ENCODE measurements at regions not wholly inside any gene's neighbourhood (a gene's known extent, or its start where the extent isn't known, plus 50 kb on each side); places are given as distances from the start of the nearest gene placed in this dataset.

DNA sequence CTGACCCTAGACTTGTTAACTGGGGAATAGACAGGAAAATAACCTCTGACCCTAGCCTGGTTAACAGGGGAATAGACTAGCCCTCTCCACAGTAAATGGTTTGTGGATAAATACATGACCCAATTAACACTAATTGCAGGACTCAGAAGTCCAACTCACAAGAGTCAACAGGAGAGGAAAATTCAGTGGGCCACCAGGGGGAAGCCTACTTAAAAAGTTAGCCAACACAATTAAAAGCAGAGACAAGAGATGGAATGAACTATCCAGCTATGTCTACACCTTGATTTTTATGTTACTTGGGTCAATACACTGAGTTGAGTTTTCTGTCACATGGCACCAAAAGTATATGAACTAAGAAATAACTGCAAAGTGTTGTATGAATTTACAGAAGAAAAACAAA is 158.8 kb upstream of the SLC39A10 start:
- DNase-seq (ENCODE audit: low read depth), result no peak

DNA sequence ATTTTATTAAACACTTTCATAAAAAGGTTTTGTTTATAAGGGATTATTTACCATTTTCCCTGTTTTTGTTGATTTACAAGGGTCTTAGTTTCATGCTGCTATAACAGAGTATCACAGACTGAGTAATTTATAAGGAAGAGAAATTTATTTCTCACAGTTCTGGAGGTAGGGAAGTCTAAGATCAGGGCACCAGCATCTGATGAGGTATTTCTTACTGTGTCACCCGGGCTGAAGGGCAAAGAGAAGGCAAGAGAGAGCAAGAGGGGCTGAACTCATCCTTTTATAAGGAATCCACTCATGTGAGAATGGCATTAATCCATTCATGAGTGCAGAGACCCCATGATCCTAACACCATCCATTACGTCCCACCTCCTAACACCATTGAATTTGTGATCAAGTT is 160.0 kb upstream of the SLC39A10 start:
- DNase-seq (ENCODE audit: low read depth), result no peak

DNA sequence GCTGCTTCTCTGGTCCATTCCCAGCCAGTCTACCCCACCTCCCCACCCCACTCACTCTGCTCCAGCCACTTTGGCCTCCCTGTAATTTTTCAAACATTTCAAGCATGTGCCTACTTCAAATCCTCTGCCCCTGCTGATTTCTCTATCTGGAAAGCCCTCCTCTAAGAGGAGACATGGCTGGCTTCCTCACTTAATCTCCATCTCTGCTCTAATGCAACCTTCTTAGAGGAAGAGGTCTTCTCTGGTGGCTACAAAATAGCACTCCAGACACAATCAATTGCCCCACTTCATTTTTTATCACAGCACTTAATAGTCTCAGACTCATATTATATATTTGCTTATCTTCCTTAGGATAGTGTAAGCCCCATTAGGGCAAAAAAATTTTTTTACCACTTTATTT is 161.1 kb upstream of the SLC39A10 start:
- DNase-seq (ENCODE audit: low read depth), result no peak

DNA sequence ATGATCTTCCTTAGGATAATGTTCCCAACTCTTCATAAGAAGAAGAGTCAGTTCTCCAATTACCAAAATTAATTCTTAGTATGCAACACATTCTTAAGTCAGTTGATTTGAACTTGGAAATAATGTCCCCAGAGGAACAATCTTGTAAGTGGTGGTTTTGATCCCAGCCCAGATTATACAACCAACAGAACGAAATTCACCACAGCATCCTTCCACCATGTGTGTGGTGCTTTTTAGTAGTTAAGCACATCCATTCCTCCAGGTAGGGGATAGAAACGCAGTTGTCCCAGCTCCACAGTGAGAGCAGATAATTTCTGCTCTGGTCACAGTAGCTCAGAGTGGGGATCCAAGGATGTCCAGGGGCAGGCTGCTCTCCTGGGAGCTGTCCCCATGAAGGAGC is 161.7 kb upstream of the SLC39A10 start:
- no peak for DNase-seq (ENCODE audit: low read depth)

DNA sequence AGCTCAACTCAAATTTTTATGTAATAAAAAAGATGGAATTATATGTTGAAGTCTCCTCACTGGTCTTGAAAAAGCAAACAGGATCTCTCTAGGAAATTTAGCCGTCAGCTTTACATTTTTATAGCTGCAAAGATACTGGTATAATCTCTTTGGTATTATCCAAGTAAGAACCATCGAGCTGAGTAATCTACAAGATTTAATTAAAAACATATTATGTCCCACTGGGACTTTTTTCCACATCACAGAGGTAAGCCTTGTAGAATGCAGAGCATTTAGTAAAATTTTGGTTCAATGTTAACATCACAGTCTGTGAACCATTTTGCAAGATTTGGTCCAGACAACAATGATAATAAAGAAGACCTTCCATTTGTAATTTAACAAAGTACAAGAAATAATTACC is 162.6 kb upstream of the SLC39A10 start:
- DNase-seq (ENCODE audit: low read depth), result no peak

DNA sequence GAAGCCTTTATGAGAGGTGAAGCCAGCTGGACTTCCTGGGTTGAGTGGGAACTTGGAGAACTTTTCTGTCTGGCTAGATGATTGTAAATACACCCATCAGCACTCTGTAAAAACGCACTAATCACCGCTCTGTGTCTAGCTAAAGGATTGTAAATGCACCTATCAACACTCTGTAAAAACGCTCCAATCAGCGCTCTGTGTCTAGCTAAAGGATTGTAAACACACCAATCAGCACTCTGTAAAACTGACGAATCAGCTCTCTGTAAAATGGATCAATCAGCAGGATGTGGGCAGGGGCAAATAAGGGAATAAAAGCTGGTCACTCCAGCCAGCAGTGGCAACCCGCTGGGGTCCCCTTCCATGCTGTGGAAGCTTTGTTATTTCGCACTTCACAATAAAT is 163.6 kb upstream of the SLC39A10 start:
- no peak for DNase-seq (ENCODE audit: low read depth)

DNA sequence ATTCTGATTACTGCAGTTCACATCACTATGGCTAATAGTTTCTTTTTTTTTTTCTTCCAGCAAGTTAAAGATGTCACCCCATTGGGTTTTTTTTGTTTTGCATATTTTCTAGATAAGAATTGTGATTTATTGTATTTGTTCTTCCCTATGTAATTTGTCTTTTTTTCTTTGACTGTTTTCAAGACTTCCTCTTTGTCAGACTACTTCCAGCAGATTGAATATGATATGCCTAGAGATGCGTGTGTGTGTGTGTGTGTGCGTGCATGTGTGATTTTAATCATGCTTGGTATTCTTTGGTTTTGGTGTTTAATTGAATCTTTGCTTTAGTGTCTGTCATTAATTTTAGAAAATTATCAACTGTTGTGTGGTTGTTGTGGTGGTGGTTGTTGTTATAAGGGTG is 166.7 kb upstream of the SLC39A10 start:
- no peak for DNase-seq (ENCODE audit: low read depth)

DNA sequence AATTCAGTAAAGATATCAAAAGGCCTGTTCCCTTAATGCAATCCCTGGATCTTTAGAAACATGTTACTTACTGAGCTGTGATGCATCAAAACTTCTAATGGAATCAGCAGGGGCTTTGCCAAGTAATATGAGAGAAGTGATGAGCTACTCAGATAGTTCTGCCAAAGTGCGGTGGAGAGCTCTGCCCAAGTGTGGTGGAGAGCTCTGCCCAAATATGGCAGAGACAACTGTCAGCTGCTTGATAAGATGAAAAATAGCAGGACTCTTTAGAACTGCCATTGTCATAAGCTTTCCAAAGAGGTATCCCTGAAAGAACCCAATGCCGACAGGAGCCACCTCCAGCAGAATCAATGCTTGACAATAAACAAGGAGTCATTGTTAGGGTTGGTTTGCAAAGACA is 167.9 kb upstream of the SLC39A10 start:
- no peak for DNase-seq (ENCODE audit: low read depth)

DNA sequence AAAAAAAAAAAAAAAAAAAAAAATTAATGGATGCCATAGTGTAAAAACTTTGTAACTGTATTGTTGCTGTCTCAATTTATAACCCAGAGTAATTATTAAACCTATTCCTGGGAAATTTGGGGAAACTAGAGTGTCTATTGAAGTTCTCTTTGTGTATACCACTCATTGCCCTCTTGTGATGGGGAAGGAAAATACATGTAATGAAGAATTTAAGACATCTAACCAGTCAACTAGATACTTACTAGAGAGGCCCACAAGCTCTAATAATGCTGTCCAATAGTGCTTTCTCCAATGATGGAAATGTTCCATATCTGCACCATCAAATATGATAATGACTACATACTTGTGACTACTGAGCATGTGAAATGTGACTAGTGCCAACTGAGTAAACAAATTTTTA is 168.5 kb upstream of the SLC39A10 start:
- no peak for DNase-seq (ENCODE audit: low read depth)

DNA sequence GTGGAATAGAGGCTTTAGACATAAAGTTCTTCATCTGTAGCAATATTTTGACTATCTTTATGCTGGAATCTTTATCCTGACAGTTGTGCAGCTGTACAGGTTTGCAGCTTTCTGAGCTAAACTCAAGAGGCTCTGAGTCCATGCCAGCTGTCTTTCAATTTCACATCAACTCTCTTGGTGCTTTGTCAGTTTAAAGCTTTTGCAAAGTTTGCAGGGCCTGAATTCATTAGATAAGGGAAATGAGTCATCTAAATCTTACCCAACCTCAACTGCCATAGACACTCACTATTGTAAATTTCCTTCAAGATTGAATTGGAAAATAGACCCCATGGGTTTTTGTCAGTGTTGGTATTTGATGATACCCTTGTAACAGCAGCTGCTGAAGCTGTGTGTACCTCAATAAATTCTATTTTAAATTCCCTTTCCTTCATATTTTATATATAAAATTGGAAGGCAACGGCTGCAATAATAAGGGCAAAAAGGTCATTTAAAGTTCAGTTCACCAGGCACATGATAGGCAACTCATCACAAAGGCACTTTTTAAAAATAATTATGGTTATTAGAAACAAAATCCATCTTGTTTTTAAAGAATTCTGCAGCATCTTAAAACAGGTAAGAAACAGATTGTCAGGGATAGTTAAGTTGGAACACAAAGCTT is 169.9 kb upstream of the SLC39A10 start:
- DNase-seq (ENCODE audit: low read depth), result no peak

DNA sequence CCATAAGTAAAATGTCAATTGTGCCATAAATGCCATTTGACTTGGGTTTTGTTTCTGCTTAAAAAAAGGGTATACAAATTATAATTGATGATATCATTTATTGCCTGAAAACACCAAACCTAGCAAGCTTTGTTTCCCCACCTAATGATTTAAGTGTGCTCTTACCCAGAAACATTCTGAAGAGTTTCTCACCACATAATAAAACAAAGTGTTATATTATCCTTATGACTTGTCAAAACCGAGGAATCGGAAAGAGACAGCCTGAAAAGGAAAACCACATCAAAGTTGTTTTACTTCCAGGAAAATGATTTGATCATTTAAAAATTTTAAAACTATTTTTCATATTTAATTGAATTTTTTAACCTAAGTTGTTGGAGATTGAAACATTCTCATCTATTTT is 170.5 kb upstream of the SLC39A10 start:
- no peak for DNase-seq (ENCODE audit: low read depth)

DNA sequence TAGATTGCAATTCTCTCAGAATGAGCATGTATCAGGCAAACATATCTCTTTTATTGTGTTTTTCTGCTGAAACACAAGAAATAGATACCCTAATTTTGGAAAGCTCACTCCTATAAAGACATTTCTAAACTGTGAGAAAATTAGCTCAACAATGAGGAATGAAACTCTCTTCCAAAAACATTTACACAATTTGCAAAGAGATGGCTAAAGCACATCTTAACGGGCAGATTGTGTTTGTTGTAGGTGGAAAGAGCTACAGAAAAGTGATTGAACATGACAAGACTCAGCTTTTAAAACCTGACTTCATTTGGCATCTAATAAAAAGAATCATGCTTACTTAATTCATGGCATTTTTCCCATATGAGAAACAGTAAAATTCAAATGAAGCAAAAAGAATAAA is 175.0 kb upstream of the SLC39A10 start:
- no peak for DNase-seq (ENCODE audit: low read depth)

DNA sequence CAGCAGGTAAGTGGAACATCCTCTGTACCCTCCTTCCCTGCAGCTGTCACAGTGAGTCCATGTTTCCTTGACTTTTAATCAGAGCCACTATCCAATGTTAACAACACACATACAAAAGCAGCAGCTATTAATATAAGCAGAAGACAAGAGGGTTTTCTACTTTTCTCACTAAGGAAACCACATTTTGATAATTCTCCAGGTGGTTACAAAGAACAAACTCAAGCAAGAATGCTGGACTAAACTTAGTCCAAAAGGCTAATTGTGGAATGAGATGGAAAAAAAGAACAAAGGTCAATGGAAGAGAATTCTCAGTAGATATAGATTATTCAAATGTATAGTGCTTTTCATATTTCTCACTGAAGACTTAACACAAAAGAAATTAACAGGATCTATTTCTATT is 176.9 kb upstream of the SLC39A10 start:
- DNase-seq (ENCODE audit: low read depth), result no peak

DNA sequence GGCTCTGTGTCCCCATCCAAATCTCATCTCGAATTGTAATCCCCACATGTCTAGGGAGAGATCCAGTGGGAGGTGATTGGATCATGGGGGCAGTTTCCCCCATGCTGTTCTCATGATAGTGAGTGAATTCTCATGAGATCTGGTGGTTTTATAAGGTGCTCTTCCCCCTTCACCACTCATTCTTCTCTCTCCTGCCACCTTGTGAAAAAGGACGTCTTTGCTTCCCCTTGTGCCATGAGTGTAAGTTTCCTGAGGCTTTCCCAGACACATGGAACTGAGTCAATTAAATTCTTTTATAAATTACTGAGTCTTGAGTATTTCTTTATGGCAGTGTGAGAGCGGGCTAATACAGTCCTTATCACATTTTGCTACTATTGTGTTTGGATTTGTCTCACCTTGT is 177.6 kb upstream of the SLC39A10 start:
- no peak for DNase-seq (ENCODE audit: low read depth)

DNA sequence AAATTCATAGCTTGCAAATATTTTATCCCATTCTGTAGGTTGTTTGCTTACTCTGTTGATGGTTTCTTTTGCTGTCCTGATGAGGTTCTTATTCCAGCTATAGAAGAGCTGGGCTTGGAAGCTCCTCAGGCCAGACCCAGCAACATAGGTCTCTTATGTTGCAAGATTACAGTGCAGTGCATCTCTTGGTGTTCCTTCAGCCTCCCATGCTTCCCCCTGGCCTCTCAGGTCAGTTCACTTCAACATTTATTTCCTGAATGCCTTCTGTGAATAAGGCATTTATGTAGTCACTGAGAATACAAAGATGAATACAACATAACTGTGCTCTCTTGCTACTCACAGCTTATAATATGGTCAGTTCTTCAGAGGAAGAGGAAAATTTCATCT is 179.0 kb upstream of the SLC39A10 start:
- DNase-seq (ENCODE audit: low read depth), result no peak

DNA sequence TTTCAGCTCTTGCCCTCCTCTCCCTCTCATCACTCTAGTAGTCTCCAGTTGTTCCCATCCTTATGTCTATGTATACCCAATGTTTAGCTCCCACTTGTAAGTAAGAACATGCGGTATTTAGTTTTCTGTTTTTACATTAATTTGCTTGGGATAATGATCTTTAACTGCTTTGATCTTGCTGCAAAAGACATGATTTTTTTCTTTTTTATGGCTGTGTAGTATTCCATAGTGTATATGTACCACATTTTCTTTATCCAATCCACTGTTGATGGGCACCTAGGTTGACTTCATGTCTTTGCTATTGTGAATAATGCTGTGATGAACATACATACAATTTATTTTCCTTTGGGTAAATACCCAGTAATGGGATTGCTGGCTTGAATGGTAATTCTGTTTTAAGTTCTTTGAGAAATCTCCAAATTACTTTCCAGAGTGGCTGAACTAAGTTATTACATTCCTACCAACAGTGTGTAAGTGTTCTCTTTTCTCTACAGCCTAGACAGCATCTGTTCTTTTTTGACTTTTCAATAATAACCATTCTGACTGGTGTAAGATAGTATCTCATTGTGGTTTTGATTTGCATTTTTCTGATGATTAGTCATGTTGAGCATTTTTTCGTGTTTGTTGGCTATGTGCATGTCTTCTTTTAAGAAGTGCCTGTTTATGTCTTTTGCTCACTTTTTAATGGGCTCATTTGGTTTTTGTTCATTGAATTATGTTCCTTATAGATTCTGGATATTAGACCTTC is 179.6 kb upstream of the SLC39A10 start:
- DNase-seq (ENCODE audit: low read depth), result no peak

DNA sequence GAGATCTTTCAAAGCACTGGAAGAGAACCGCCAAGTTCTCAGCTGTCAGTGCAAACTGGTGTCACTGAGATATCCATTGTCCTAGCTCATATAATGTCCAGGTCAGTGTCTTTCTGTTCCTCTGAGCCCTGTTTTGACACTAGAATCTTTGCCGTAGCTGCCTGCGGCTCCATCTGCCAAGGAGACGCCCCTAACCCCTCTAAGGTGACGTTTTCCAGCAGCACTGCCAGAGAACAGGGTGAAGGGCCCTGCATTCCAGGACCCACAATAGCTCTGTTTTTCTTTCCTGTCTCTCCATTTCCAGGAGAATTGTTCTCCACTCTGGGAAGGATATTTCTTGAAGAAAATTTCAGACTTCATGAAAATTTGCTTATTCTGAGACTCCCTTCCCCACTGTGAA is 181.7 kb upstream of the SLC39A10 start:
- DNase-seq (ENCODE audit: low read depth), result no peak

DNA sequence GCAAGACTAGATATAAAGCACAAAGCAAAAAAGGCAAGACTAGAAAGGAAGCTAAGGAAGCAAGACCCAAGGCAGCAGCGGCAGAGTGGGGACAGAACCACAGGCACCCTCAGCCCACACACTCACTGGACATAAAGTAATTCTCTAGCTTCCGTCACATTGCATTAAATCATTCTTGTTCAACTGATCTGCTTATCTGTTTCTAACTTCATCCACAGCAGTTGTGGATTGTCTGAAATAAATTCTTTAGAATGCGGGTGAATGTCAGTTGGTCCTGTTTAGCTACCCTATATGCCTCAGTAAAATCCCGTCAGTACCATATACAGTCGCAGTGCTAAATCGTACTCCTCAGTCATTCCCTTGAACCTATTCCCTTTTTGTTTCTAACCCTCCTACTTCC is 183.2 kb upstream of the SLC39A10 start:
- DNase-seq (ENCODE audit: low read depth), result no peak

DNA sequence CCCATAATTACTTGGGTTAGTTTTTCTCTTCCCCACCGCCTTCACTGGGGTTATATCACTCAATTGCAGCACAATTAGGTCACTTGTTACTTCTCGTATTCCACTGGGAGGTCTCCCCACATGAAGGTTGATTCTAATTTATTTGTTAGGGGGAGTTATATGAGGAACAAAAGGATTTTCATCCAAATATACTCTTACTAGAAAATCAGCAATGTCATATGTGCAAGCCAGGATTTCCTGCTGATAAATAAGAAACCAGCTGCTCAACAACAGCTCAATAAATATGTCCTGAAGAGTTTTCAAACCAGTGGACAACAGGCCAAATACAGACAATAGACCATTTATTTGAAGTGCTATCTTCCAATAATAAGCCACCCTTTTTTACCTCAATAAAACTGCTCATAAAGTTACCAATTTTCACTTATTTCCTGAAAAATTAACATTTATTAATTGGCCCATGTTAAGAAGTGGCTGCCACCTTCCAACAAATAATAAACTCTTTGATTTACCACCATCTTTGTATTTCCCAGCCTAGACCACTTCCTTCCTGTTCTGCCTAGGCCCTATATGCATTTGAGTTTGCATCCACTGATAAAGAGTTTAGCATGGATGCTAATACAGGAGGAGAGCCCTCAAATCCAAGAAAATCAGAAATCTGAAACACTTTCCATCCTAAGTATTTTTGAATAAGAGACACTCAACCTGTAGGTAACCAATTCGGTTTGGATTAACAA is 184.4 kb upstream of the SLC39A10 start:
- DNase-seq (ENCODE audit: low read depth), result no peak

DNA sequence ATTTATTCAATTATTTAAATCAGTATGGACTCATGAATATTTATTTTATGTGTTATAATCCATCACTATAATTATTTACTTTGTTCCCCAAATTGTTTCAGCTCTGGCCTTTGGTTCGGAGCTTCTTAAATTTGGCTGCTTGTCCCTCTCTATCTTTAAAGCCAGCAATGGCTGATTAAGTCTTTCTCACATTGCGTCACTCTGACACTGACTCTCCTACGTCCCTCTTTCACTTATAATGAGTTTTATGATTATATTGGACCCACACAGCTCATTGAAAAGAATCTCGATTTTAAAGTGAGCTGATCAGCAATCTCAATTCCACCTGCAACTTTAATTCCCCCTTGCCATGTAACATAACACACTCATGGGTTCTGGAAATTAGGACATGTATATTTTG is 185.2 kb upstream of the SLC39A10 start:
- DNase-seq (ENCODE audit: low read depth), result no peak

DNA sequence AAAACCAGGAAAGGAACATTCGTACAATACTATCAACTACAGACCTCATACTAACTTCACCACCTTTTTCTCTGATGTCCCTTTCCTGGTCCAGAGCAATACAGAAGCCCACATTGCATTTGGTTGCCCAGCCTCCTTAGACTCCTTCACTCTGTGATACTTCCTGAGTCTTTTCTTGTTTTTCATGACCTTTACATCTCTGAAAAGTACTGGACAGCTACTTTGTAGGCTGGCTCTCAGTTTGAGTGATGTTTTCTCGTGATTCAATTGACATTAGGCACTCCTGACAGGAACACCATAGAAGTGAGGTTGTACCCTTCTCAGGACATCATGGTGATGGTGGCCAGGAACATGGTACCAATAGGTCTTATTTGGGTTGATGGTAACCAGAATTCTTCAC is 185.9 kb upstream of the SLC39A10 start:
- DNase-seq (ENCODE audit: low read depth), result no peak

DNA sequence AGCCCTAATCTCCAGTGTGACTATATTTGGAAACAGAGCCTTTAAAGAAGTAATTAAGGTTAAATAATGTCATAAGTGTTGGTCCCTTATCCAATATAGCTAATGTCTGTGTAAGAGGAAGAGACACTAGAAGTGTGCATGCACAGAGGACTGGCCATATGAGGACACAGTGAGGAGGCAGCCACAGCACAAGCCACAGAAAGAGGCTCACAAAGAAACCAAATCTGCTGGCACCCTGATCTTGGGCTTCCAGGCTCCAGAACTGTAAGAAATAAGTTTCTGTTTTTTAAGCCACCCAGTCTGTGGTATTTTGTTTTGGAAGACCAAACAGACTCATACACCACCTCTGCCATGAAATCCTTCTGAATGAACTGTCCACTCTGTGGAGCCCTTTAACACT is 186.4 kb upstream of the SLC39A10 start:
- no peak for DNase-seq (ENCODE audit: low read depth)

DNA sequence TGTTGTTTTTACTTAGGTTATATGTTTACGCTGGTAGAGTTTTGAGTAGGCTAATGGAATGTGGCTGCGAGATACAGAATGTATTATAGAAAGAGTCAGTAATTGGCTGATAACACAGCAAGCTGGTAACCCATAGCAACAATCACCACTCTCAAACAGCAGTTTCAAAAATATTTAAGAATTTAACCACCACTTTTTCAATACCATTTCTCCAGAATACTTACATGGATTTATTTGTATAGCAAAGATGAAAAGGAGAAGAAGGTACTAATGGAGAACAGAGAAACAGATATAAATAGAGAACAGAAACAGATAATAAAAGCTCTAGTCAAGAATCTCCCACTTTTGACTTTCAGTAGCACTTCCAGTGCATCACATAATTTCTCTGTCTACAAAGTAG is 188.3 kb upstream of the SLC39A10 start:
- no peak for DNase-seq (ENCODE audit: low read depth)

DNA sequence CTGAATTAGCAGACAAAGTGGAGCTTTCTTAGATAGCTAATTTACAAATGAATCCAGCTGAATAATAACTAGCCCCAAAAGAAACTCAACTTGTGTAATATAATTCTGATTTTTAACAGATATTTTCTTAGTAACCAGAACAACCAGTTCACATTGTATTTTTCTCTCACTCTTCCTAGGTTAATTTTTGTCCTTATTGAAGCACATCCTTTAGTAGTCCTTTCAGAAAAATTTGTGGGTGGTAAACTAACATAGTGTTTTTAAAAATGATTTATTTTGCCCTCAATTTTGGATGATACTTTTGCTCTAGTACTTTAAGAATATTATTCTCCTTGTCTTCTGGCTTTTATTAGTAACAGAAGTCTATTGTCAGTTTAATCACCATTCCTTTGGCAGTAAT is 190.6 kb upstream of the SLC39A10 start:
- no peak for DNase-seq (ENCODE audit: low read depth)

Measured in fibroblast of the conjunctiva (primary cell).